HG03135 (cell line): ENCODE measurements at regions not wholly inside any gene's neighbourhood (a gene's known extent, or its start where the extent isn't known, plus 50 kb on each side); places are given as distances from the start of the nearest gene placed in this dataset.

Experiments used
- ATAC-seq: cut with Tn5 transposase; IDR thresholded peaks from one replicate; pipeline ENCODE4 v1.9.1; 2021; ENCODE audit warnings: mild to moderate bottlenecking, moderate library complexity; ENCODE audit not compliant: unreplicated experiment

GRCh38 chr3:28936154-28936553 lies 344.7 kb upstream of the RBMS3 start:
- no peak for ATAC-seq

GRCh38 chr3:28940530-28940929 lies 340.3 kb upstream of the RBMS3 start:
- peak; percentile 78 for ATAC-seq

GRCh38 chr3:28940994-28941393 lies 339.9 kb upstream of the RBMS3 start:
- no peak for ATAC-seq

GRCh38 chr3:28947061-28947460 lies 333.8 kb upstream of the RBMS3 start:
- no peak for ATAC-seq

- ATAC-seq = no peak
Measured at GRCh38 chr3:28947751-28948150, 333.1 kb upstream of the RBMS3 start.

GRCh38 chr3:28948685-28949084 lies 332.2 kb upstream of the RBMS3 start:
- no peak for ATAC-seq

- no peak for ATAC-seq
Measured at GRCh38 chr3:28949580-28949979, 331.3 kb upstream of the RBMS3 start.

- no peak for ATAC-seq
Measured at GRCh38 chr3:28950614-28951013, 330.3 kb upstream of the RBMS3 start.

GRCh38 chr3:28951772-28952556 lies 328.9 kb upstream of the RBMS3 start:
- no peak for ATAC-seq

GRCh38 chr3:28958656-28959055 lies 322.2 kb upstream of the RBMS3 start:
- ATAC-seq = no peak

GRCh38 chr3:28971156-28971555 lies 309.7 kb upstream of the RBMS3 start:
- ATAC-seq = no peak

GRCh38 chr3:28972921-28973320 lies 307.9 kb upstream of the RBMS3 start:
- ATAC-seq = peak; percentile 46

GRCh38 chr3:28973609-28974008 lies 307.3 kb upstream of the RBMS3 start:
- no peak for ATAC-seq

GRCh38 chr3:28978092-28978491 lies 302.8 kb upstream of the RBMS3 start:
- ATAC-seq = no peak

- ATAC-seq = no peak
Measured at GRCh38 chr3:28980131-28980530, 300.7 kb upstream of the RBMS3 start.

- ATAC-seq = no peak
Measured at GRCh38 chr3:28980631-28981030, 300.2 kb upstream of the RBMS3 start.

- ATAC-seq = peak; percentile 68
Measured at GRCh38 chr3:28982906-28983305, 298.0 kb upstream of the RBMS3 start.

- ATAC-seq = no peak
Measured at GRCh38 chr3:28986922-28987321, 293.9 kb upstream of the RBMS3 start.

- ATAC-seq = peak; percentile 93
Measured at GRCh38 chr3:28989646-28990089, 291.2 kb upstream of the RBMS3 start.

GRCh38 chr3:28994161-28994905 lies 286.5 kb upstream of the RBMS3 start:
- ATAC-seq = no peak

- peak; percentile 99 for ATAC-seq
Measured at GRCh38 chr3:29004885-29005599, 275.8 kb upstream of the RBMS3 start.

GRCh38 chr3:29005862-29006261 lies 275.0 kb upstream of the RBMS3 start:
- no peak for ATAC-seq
